ENCODE measurements at regions not wholly inside any gene's neighbourhood (a gene's known extent, or its start where the extent isn't known, plus 50 kb on each side); places are given as distances from the start of the nearest gene placed in this dataset.

- TF ChIP-seq, protein P1, sequence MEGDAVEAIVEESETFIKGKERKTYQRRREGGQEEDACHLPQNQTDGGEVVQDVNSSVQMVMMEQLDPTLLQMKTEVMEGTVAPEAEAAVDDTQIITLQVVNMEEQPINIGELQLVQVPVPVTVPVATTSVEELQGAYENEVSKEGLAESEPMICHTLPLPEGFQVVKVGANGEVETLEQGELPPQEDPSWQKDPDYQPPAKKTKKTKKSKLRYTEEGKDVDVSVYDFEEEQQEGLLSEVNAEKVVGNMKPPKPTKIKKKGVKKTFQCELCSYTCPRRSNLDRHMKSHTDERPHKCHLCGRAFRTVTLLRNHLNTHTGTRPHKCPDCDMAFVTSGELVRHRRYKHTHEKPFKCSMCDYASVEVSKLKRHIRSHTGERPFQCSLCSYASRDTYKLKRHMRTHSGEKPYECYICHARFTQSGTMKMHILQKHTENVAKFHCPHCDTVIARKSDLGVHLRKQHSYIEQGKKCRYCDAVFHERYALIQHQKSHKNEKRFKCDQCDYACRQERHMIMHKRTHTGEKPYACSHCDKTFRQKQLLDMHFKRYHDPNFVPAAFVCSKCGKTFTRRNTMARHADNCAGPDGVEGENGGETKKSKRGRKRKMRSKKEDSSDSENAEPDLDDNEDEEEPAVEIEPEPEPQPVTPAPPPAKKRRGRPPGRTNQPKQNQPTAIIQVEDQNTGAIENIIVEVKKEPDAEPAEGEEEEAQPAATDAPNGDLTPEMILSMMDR (conservative IDR thresholded peaks at IDR 0.05; ENCODE audit: low read depth, low read length), result no peak
- H3K4me3 ChIP-seq (ENCODE audit: low read depth, low read length), result no peak overlapping the region
- peak; percentile 0 for DNase-seq (ENCODE audit: low read depth)
Measured at GRCh38 chr5:162209005-162209605, 141.5 kb downstream of the GABRG2 start.

GRCh38 chr5:162214551-162214950, 147.0 kb downstream of the GABRG2 start:
- no peak overlapping the region for H3K4me3 ChIP-seq (ENCODE audit: low read depth, low read length)
- no peak for DNase-seq (ENCODE audit: low read depth)
- TF ChIP-seq, protein P1 (conservative IDR thresholded peaks at IDR 0.05; ENCODE audit: low read depth, low read length), result no peak

DNA sequence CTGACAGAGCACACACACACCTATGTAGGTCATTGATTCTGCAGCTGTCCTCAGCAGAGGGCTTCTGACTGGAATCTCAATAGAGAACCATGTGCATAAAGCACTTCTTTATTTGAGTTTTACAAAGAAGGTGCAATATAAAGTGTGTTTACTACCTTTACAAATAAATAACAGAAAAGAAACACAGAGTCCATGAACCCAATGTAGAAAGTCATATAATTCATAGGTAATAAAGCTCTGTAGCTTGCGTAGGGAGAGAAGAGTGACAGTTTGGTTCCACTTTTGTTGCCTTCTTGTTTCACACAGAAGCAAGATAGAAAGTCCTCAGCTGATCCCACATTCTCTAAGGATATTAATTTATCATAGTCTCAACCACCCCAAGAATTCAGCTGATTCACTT, 149.5 kb downstream of the GABRG2 start:
- DNase-seq (ENCODE audit: low read depth), result no peak
- TF ChIP-seq, protein P1 (conservative IDR thresholded peaks at IDR 0.05; ENCODE audit: low read depth, low read length), result no peak
- H3K4me3 ChIP-seq (ENCODE audit: low read depth, low read length), result no peak overlapping the region

- H3K4me3 ChIP-seq (ENCODE audit: low read depth, low read length), result no peak overlapping the region
Measured at GRCh38 chr5:162221910-162222309, 154.3 kb downstream of the GABRG2 start.

GRCh38 chr5:162227075-162227474, 159.5 kb downstream of the GABRG2 start:
- H3K4me3 ChIP-seq (ENCODE audit: low read depth, low read length), result no peak overlapping the region

More at GRCh38 chr5:162221910-162222309, 154.3 kb downstream of the GABRG2 start:
- TF ChIP-seq, protein P1 (conservative IDR thresholded peaks at IDR 0.05; ENCODE audit: low read depth, low read length), result no peak
- DNase-seq (ENCODE audit: low read depth), result no peak

DNA sequence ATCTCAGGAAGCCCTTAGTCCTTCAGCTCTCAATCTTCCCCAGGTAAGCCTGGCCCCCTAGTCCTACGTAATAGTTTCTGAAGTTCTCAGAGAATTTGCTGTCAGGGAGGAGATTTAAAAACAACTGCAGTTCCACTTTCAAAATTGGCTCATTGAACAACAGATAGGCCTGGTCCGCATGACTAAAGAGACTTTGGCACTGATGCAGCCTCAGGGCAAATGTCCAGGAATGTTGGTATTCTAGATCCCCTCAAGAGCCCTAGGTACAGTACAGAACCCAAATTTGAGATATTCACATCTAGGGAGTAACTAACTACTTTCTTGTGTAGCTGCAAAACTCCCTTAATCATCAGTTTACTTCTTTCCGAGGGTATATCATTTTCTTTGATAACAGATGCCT, 162.8 kb downstream of the GABRG2 start:
- TF ChIP-seq, protein P1 (conservative IDR thresholded peaks at IDR 0.05; ENCODE audit: low read depth, low read length), result no peak
- no peak for DNase-seq (ENCODE audit: low read depth)
- no peak overlapping the region for H3K4me3 ChIP-seq (ENCODE audit: low read depth, low read length)

More at GRCh38 chr5:162227075-162227474, 159.5 kb downstream of the GABRG2 start:
- TF ChIP-seq, protein P1 (conservative IDR thresholded peaks at IDR 0.05; ENCODE audit: low read depth, low read length), result no peak
- DNase-seq (ENCODE audit: low read depth), result no peak

- DNase-seq (ENCODE audit: low read depth), result no peak
- TF ChIP-seq, protein P1 (conservative IDR thresholded peaks at IDR 0.05; ENCODE audit: low read depth, low read length), result no peak
- no peak overlapping the region for H3K4me3 ChIP-seq (ENCODE audit: low read depth, low read length)
Measured at GRCh38 chr5:162231522-162231921, 163.9 kb downstream of the GABRG2 start.
